Stimulated activated CD8-positive, alpha-beta memory T cell treated with anti-CD3 and anti-CD28 coated beads, Interleukin-7, amount 100 ng/mL, for 4 hours (primary cell): ENCODE measurements at regions not wholly inside any gene's neighbourhood (a gene's known extent, or its start where the extent isn't known, plus 50 kb on each side); places are given as distances from the start of the nearest gene placed in this dataset.

Experiments
- DNase-seq, 2 donors: peaks; one replicate each; pipeline ENCODE4 v3.0.0-alpha.2; 2020; ENCODE audit warnings: low read depth in 2 of 2

DNA sequence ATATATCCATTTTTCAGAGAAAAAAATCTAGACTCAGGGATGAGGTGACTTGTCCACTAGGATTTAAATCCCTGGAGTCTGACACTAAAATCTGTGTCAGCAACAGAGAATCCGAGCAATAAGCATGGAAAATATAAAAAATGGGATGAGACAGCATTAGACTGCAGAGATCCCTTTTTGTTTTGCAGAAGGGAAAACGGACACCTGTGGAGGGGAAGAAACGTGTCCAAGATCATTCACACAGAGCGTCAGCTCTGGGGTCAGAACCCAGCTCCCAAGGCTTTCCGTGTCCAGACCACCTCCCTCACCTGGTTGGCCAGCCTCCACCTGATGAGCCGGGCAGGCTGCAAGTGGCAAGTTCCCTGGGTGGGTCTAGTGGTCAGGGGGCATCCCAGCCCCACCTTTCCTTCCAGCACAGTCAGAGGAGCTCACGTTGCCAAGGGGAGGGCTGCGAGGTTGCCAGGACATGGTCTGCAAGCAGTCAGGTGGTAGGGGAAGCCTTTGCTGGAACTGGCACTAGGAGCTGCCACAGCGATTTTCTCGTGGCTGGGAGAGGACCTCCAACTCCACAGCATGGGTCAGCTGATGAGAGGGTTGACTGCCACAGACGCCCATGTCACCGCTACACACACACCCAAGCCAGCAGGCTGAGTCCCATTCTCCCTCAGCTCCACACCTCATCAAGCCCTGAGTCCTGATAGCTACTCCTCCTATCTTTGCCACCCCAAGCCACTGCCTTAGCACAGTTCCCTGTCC is 65.9 kb upstream of the CPLX2 start:
- DNase-seq: no peak

DNA sequence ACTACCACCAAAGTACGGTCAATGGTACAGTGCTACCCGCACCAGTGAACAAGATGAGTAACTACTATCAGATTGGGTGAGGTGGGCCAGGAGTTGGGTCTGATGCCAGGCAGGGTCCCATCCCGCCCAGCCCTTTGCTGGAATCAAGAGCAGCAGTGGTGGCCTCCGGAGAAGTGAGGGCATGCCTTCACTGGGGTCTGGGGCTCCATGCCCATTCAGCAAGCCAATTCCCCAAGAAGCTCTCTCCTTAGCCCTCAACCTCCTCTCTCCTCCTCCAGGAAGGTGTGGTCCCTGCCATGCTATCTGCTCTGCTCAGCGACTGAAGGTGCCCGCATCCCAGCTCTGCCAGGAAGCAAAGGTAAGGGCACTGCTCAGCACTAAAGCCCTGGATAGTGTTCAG is 62.7 kb upstream of the CPLX2 start:
- DNase-seq: no peak

GRCh38 chr5:175809531-175810121 is 61.8 kb upstream of the CPLX2 start:
- DNase-seq: no peak

DNA sequence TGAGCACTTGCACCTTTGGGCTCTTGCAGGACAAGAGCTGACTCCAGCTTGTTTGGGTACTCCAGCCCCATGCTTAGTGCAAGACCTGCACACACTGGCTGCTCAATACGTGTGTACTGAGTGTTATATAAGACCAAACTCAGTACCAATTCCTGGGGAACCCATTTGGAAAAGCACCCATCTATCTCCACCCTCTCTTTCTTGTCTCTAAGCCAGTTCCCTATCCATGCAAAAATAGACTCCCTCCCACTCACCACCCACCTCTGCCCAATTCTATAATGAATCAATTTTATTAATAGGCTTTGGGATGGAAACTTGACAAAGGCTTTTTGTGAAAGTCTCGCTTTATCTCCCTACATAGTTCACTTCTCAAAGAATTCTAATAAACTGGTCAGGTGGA is 60.9 kb upstream of the CPLX2 start:
- DNase-seq: no peak

- no peak for DNase-seq
Observed at GRCh38 chr5:175811589-175811988, 59.8 kb upstream of the CPLX2 start.

DNA sequence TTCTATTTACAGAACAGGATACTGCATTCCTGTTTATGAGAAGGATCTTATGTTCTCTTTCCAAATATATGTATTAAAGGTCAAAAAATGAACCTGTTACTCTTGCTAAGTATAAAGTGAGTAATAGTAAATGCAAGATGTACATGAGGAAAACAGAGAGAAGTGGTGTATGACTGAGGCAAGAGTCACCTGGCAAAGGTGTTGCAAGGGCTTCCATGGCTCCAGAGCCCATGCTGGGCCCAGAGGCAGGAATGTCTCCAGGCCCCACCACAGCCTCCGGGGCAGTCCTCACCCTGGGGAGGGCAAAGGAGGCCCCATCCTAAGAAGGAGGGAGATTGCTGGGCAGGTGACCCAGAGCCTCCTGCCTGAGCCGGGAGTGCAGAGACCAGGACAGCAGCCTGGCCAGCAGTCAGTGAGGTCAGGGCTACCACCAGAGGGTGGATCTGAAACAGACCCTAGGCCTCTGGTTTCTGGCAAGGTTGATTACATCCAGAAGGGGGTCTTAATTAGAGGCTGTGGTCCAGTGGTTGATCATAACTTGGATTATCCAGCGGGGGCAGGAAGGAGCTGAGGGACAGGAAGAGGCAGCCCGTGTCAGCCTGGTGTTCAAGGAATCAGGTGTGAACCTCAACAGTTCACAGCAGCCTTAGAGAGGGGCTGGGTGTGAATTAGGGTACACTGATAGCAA is 57.3 kb upstream of the CPLX2 start:
- DNase-seq: no peak

GRCh38 chr5:175814691-175815090 is 56.7 kb upstream of the CPLX2 start:
- no peak for DNase-seq

GRCh38 chr5:175815126-175815913 is 56.1 kb upstream of the CPLX2 start:
- DNase-seq: no peak

GRCh38 chr5:175816348-175816747 is 55.0 kb upstream of the CPLX2 start:
- DNase-seq: no peak

GRCh38 chr5:175819090-175819425 is 52.3 kb upstream of the CPLX2 start:
- DNase-seq: no peak

DNA sequence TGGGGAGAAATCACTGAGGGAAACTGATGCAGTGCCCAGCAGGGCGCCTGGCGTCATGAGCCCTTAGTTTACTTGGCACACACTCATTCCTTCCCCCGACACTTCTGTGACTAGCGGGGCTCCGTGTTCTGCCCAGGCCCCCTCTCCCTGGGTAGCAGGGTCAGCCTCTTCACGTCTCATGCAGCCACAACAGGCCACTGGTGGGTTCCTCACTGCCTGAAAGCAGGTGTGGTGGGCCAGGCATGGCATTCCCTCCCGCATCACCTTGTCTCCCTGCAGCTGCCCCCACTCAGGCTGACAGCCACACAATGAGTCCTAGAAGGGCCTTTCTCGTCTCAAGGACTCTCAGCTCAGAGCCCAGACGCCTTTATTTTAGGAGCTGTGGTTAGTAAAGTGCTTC is 51.1 kb upstream of the CPLX2 start:
- DNase-seq: no peak
